WTC11 (cell line): ENCODE measurements at regions not wholly inside any gene's neighbourhood (a gene's known extent, or its start where the extent isn't known, plus 50 kb on each side); places are given as distances from the start of the nearest gene placed in this dataset.
"Not testable (repeated sequence)": the region's sequence is repeated elsewhere in the genome, so short reads cannot be mapped to it uniquely, and the experiment has no call there.

ENCODE experiments used
- ATAC-seq: fragments of 200-7000 bp; cut with Tn5 transposase; 2 replicates; pipeline ENCODE4 v1.10.0; 2021; ENCODE audit warnings: mild to moderate bottlenecking, moderate library complexity
- CTCF ChIA-PET: fragments of 300-600 bp; sonication (Branson Sonifier 250); formaldehyde crosslinking; loops from one replicate; lab custom pipeline; 2021; ENCODE audit warnings: antibody characterized with exemption; lab: Charles Lee
- POLR2A ChIA-PET: fragments of 350-600 bp; sonication (Branson Sonifier 250); formaldehyde crosslinking; loops from one replicate; lab custom pipeline; 2021; ENCODE audit warnings: antibody characterized with exemption; lab: Charles Lee
- DNase-seq: peaks from one replicate; pipeline ENCODE4 v3.0.0; 2021; ENCODE audit warnings: low spot score
- H3K27ac Mint-ChIP-seq: 2 replicates; pipeline ENCODE4 v1.8.0; 2021; ENCODE audit warnings: mixed read lengths
- H3K27me3 Mint-ChIP-seq: 2 replicates; pipeline ENCODE4 v1.8.0; 2021; ENCODE audit warnings: low read depth, mild to moderate bottlenecking, moderate library complexity, mixed read lengths
- H3K36me3 Mint-ChIP-seq: 2 replicates; pipeline ENCODE4 v1.8.0; 2021; ENCODE audit warnings: mixed read lengths
- H3K4me1 Mint-ChIP-seq: 2 replicates; pipeline ENCODE4 v1.8.0; 2022; ENCODE audit warnings: mixed read lengths
- H3K4me3 Mint-ChIP-seq: 2 replicates; pipeline ENCODE4 v1.8.0; 2021; ENCODE audit warnings: mild to moderate bottlenecking, moderate library complexity, mixed read lengths
- H3K9me3 Mint-ChIP-seq: 2 replicates; pipeline ENCODE4 v1.8.0; 2021; ENCODE audit warnings: mixed read lengths
- CREM ChIP-seq: sonication (generic); formaldehyde crosslinking; IDR thresholded peaks from 2 replicates; pipeline ENCODE4 v1.8.1; 2022; ENCODE audit warnings: mild to moderate bottlenecking, missing genetic modification reagents, moderate library complexity
- ETV6 ChIP-seq: sonication (generic); formaldehyde crosslinking; IDR thresholded peaks from 2 replicates; pipeline ENCODE4 v1.8.1; 2022; ENCODE audit warnings: mild to moderate bottlenecking, missing genetic modification reagents
- GABPB1 ChIP-seq: sonication (generic); formaldehyde crosslinking; IDR thresholded peaks from 2 replicates; pipeline ENCODE4 v1.8.1; 2023; ENCODE audit warnings: mild to moderate bottlenecking, missing genetic modification reagents
- NFATC4 ChIP-seq: fragments of 250-450 bp; sonication (Bioruptor Pico); IDR thresholded peaks from 2 replicates; pipeline ENCODE4 v1.9.0; 2021; ENCODE audit warnings: mild to moderate bottlenecking
- ZNF121 ChIP-seq: sonication (generic); formaldehyde crosslinking; IDR thresholded peaks from 2 replicates; pipeline ENCODE4 v1.8.0; 2023; ENCODE audit warnings: missing genetic modification reagents
- ZNF232 ChIP-seq: sonication (generic); formaldehyde crosslinking; IDR thresholded peaks from 2 replicates; pipeline ENCODE4 v1.8.0; 2022; ENCODE audit warnings: mild to moderate bottlenecking, missing genetic modification reagents
- ZNF671 ChIP-seq: fragments of 250-450 bp; sonication (Bioruptor Pico); IDR thresholded peaks from 2 replicates; pipeline ENCODE4 v1.8.0; 2021; ENCODE audit warnings: mild to moderate bottlenecking
- TF ChIP-seq, protein P1 (sequence below): sonication (generic); formaldehyde crosslinking; IDR thresholded peaks from 2 replicates; pipeline ENCODE4 v1.8.1; 2023; ENCODE audit warnings: mild to moderate bottlenecking, moderate library complexity, missing genetic modification reagents
- TF ChIP-seq, protein P2 (sequence below): sonication (generic); formaldehyde crosslinking; IDR thresholded peaks from 2 replicates; pipeline ENCODE4 v1.8.0; 2022; ENCODE audit warnings: mild to moderate bottlenecking, missing genetic modification reagents
- TF ChIP-seq, protein P3 (sequence below): fragments of 250-450 bp; sonication (Bioruptor Pico); IDR thresholded peaks from 2 replicates; pipeline ENCODE4 v2.1.2; 2022; ENCODE audit warnings: mild to moderate bottlenecking, moderate library complexity
- TF ChIP-seq, protein P4 (sequence below): fragments of 250-450 bp; sonication (Bioruptor Pico); IDR thresholded peaks from 2 replicates; pipeline ENCODE4 v1.9.0; 2021; ENCODE audit warnings: mild to moderate bottlenecking
- TF ChIP-seq, protein P5 (sequence below): sonication (generic); formaldehyde crosslinking; IDR thresholded peaks from 2 replicates; pipeline ENCODE4 v1.8.1; 2022; ENCODE audit warnings: low read depth, missing genetic modification reagents, borderline replicate concordance
- TF ChIP-seq, protein P6 (sequence below): sonication (generic); formaldehyde crosslinking; IDR thresholded peaks from 2 replicates; pipeline ENCODE4 v1.8.0; 2022; ENCODE audit warnings: mild to moderate bottlenecking, missing genetic modification reagents

DNA sequence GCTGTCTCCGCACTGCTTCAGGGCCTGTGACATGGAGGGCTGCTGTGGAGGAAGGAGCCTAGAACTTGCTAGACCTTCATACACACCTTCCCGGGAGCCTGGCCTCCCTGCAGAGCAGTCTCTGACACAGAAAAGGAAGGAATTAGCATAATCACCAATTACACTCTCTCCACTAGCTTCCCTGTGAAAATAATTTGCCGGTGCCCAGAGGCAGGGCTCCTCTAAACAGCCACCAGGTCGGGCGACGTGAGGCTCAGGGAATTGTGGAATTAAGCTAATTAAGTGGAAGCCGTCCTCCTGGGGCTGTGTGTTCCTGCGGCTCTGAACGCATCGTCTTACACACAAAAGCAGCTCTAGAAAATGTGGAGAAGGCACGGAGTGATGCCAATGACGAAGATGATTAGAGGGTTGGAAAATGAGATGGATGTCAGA lies 82.6 kb downstream of the NENF start:
- Mint-ChIP-seq H3K27ac (no peak overlapping the region), H3K27me3 (peaks cover 33% of the 10 kb centered on the region), H3K4me3 (peak overlapping the region; percentile 48), H3K36me3 (no peaks in the 10 kb centered on the region), H3K9me3 (no peaks in the 10 kb centered on the region), H3K4me1 (peaks cover 12% of the 10 kb centered on the region)
- ChIA-PET POLR2A (interaction anchor here (1.1 to 1.7 kb wide), 5 partner anchors 12 to 97 kb away, joined by 3 to 7 read pairs (median 3); partner anchors contain the start of gene ATF3), CTCF (interaction anchor here (1.0 to 2.8 kb wide), 5 partner anchors 18 to 150 kb away, joined by 3 to 20 read pairs (median 4); no protein-coding TSS in a partner anchor)
- TF ChIP-seq CREM (CRISPR knock-in tag) (no peak), ZNF232 (CRISPR knock-in tag) (no peak), ZNF671 (no peak), ETV6 (CRISPR knock-in tag) (no peak)
- TF ChIP-seq, protein P1, sequence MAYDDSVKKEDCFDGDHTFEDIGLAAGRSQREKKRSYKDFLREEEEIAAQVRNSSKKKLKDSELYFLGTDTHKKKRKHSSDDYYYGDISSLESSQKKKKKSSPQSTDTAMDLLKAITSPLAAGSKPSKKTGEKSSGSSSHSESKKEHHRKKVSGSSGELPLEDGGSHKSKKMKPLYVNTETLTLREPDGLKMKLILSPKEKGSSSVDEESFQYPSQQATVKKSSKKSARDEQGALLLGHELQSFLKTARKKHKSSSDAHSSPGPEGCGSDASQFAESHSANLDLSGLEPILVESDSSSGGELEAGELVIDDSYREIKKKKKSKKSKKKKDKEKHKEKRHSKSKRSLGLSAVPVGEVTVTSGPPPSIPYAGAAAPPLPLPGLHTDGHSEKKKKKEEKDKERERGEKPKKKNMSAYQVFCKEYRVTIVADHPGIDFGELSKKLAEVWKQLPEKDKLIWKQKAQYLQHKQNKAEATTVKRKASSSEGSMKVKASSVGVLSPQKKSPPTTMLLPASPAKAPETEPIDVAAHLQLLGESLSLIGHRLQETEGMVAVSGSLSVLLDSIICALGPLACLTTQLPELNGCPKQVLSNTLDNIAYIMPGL (CRISPR knock-in tag) = no peak
- TF ChIP-seq, protein P2, sequence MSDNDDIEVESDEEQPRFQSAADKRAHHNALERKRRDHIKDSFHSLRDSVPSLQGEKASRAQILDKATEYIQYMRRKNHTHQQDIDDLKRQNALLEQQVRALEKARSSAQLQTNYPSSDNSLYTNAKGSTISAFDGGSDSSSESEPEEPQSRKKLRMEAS (CRISPR knock-in tag) = no peak
- TF ChIP-seq, protein P3, sequence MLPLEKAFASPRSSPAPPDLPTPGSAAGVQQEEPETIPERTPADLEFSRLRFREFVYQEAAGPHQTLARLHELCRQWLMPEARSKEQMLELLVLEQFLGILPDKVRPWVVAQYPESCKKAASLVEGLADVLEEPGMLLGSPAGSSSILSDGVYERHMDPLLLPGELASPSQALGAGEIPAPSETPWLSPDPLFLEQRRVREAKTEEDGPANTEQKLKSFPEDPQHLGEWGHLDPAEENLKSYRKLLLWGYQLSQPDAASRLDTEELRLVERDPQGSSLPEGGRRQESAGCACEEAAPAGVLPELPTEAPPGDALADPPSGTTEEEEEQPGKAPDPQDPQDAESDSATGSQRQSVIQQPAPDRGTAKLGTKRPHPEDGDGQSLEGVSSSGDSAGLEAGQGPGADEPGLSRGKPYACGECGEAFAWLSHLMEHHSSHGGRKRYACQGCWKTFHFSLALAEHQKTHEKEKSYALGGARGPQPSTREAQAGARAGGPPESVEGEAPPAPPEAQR (CRISPR knock-in tag) = no peak
- TF ChIP-seq, protein P4, sequence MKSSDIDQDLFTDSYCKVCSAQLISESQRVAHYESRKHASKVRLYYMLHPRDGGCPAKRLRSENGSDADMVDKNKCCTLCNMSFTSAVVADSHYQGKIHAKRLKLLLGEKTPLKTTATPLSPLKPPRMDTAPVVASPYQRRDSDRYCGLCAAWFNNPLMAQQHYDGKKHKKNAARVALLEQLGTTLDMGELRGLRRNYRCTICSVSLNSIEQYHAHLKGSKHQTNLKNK (CRISPR knock-in tag) = no peak
- TF ChIP-seq, protein P5, sequence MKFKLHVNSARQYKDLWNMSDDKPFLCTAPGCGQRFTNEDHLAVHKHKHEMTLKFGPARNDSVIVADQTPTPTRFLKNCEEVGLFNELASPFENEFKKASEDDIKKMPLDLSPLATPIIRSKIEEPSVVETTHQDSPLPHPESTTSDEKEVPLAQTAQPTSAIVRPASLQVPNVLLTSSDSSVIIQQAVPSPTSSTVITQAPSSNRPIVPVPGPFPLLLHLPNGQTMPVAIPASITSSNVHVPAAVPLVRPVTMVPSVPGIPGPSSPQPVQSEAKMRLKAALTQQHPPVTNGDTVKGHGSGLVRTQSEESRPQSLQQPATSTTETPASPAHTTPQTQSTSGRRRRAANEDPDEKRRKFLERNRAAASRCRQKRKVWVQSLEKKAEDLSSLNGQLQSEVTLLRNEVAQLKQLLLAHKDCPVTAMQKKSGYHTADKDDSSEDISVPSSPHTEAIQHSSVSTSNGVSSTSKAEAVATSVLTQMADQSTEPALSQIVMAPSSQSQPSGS (CRISPR knock-in tag) = no peak
- TF ChIP-seq, protein P6, sequence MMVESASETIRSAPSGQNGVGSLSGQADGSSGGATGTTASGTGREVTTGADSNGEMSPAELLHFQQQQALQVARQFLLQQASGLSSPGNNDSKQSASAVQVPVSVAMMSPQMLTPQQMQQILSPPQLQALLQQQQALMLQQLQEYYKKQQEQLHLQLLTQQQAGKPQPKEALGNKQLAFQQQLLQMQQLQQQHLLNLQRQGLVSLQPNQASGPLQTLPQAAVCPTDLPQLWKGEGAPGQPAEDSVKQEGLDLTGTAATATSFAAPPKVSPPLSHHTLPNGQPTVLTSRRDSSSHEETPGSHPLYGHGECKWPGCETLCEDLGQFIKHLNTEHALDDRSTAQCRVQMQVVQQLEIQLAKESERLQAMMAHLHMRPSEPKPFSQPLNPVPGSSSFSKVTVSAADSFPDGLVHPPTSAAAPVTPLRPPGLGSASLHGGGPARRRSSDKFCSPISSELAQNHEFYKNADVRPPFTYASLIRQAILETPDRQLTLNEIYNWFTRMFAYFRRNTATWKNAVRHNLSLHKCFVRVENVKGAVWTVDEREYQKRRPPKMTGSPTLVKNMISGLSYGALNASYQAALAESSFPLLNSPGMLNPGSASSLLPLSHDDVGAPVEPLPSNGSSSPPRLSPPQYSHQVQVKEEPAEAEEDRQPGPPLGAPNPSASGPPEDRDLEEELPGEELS = no peak
- ATAC-seq = peak; percentile 35
- DNase-seq = no peak

DNA sequence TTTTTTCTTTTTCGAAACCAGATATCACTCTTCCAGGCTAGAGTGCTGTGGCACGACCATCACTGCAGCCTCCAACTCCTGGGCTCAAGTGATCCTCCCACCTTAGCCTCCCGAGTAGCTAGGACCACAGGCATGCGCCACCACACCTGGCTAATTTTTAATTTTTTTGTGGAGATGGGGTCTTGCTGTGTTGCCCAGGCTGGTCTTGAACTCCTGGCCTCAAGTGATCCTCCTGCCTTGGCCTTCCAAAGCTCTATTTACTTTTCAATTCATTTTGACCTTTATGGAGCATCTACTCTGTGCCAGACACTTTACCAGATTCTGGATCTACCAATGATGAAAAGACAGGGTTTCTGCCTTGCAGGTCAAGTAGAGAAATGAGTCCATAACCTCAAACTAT lies 83.3 kb downstream of the NENF start:
- H3K4me3 Mint-ChIP-seq = not testable (repeated sequence)
- CTCF ChIA-PET = interaction anchor here (1.0 to 2.8 kb wide), 5 partner anchors 17 to 149 kb away, joined by 3 to 20 read pairs (median 4); no protein-coding TSS in a partner anchor

DNA sequence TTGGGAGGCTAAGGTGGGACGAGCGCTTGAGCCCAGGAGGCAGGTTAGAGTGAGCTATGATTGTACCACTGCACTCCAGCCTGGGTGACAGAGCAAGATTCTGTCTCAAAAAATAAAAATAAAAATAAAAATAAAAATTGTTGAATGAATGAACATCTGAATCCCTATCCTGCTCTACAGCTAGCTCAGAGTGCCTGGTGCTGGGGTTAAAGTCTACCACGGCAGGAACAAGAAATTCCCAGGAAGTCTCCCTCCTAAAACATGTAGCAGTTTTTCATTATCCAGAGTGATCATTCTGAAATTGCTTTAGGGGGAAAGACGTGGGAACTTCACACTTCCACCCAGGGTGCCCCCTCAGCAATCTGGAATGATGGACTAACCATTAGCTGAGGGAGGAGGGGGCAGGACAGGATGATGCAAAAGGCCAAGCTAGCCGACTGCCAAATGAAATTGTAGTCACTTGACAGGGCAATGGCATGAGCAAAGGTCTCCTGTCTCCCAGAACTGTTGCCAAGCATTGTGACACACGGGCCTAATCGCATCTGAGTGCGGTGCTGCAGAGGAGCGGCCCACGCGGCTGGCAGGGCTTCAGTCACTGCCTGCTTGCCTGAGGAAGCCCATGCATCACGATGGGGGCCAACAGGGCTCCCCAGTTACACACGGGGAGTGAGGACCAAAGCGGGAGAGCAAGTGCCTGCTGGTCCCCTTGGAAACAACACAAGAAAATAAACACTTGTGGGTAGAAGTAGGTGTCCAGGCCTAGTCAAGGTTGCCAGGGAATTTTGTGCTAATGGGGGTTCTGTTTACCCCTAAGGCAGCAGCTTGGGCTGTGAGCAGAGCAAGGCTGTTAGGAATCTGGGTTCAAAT lies 85.7 kb downstream of the NENF start:
- Mint-ChIP-seq H3K27ac (no peak overlapping the region), H3K4me1 (peaks cover 8% of the 10 kb centered on the region), H3K4me3 (no peak overlapping the region), H3K9me3 (no peaks in the 10 kb centered on the region), H3K27me3 (peaks cover 24% of the 10 kb centered on the region)
- ATAC-seq (no peak), DNase-seq (no peak)
- ChIA-PET POLR2A (no interaction called here), CTCF (interaction anchor here (1.1 to 1.2 kb wide), 2 partner anchors 41 to 63 kb away, joined by 3 to 5 read pairs; no protein-coding TSS in a partner anchor)
- TF ChIP-seq NFATC4 (CRISPR knock-in tag) (no peak), GABPB1 (CRISPR knock-in tag) (peak; percentile 89)
- TF ChIP-seq, all 79 proteins: peak for 1
- H3K36me3 Mint-ChIP-seq = no peaks in the 10 kb centered on the region

More for the DNA sequence above, 83.3 kb downstream of the NENF start:
- POLR2A ChIA-PET = interaction anchor here (1.1 to 1.7 kb wide), 5 partner anchors 13 to 96 kb away, joined by 3 to 7 read pairs (median 3); partner anchors contain the start of gene ATF3
- not testable (repeated sequence) for H3K27ac Mint-ChIP-seq, H3K36me3 Mint-ChIP-seq, DNase-seq
- peak; percentile 55; the same call in 1 of the 2 replicates for TF ChIP-seq ZNF121
- TF ChIP-seq, all 79 proteins: peak for 1; not testable (repeated sequence) for 78
- Mint-ChIP-seq H3K4me1 (peaks cover 12% of the 10 kb centered on the region), H3K27me3 (peaks cover 33% of the 10 kb centered on the region)
- not testable (repeated sequence) for ATAC-seq, H3K9me3 Mint-ChIP-seq
